ENCODE measurements at regions not wholly inside any gene's neighbourhood (a gene's known extent, or its start where the extent isn't known, plus 50 kb on each side); places are given as distances from the start of the nearest gene placed in this dataset.

- Histone ChIP-seq H2AFZ (ENCODE audit: control insufficient read depth, low read depth, low read length) (no peak overlapping the region), H3K9me3 (replicated peaks; ENCODE audit: control insufficient read depth, insufficient read depth, low read length) (no peaks in the 10 kb centered on the region), H3K27me3 (replicated peaks in 1 of 2; ENCODE audit: control insufficient read depth in 2 of 2, insufficient read depth in 2 of 2, low read length in 1 of 2) (no peaks in the 10 kb centered on the region), H3K9ac (ENCODE audit: control insufficient read depth, insufficient read depth, low read length) (no peak overlapping the region), H3K79me2 (ENCODE audit: control insufficient read depth, insufficient read depth, low read length) (no peaks in the 10 kb centered on the region), H4K20me1 (ENCODE audit: control insufficient read depth, insufficient read depth) (no peaks in the 10 kb centered on the region), H3K4me2 (ENCODE audit: control insufficient read depth, insufficient read depth) (no peak overlapping the region), H3K4me3 (no peak overlapping the region), H3K27ac (ENCODE audit: control insufficient read depth, insufficient read depth) (no peak overlapping the region), H3K4me1 (ENCODE audit: control insufficient read depth, insufficient read depth, low read length) (no peaks in the 10 kb centered on the region), H3K36me3 (ENCODE audit: control insufficient read depth in 2 of 2, insufficient read depth in 2 of 2, low read length in 1 of 2) (no peaks in the 10 kb centered on the region)
- RAD21 ChIA-PET (ENCODE audit: unreplicated experiment) = interaction anchor here (1.0 kb wide), 1 partner anchor 543 kb away, joined by 3 read pairs; no protein-coding TSS in a partner anchor
- ATAC-seq (no peak), DNase-seq (ENCODE audit: low read depth, low spot score) (no peak), FAIRE-seq (no peak)
- POLR2A ChIA-PET = no interaction called here
- BruUV-seq (replicated peaks) = no TSS peak
- WGBS (ENCODE audit: insufficient coverage, insufficient replicate concordance, low lambda C conversion rate, missing lambda C conversion rate) = 38% methylated on average over 6 of the region's 6 CpGs
- SMC1A ChIA-PET (ENCODE audit: uncharacterized antibody, unreplicated experiment) = interaction anchor here (1.0 to 4.2 kb wide), 5 partner anchors 8 to 543 kb away, joined by 3 to 16 read pairs (median 4); no protein-coding TSS in a partner anchor
- CTCF ChIA-PET = interaction anchor here (0.7 to 3.3 kb wide), 7 partner anchors 11 to 409 kb away, joined by 3 to 12 read pairs (median 3); no protein-coding TSS in a partner anchor
- in situ Hi-C loops (cut with MboI) (no loop called here), intact Hi-C loops (cut with micrococcal nuclease; ENCODE audit: unreplicated experiment) (no loop called here)
- TF ChIP-seq SMAD1 (IDR thresholded peaks at IDR 0.05; ENCODE audit: low read depth, partially characterized antibody) = no peak
- TF ChIP-seq GABPA (IDR thresholded peaks at IDR 0.05; ENCODE audit: low read depth) = no peak
- TF ChIP-seq NFYA (IDR thresholded peaks at IDR 0.05; ENCODE audit: borderline replicate concordance, low read depth, low read length) = no peak
- no peak for TF ChIP-seq NBN (IDR thresholded peaks at IDR 0.05)
- no peak for TF ChIP-seq TCF7 (IDR thresholded peaks at IDR 0.05; ENCODE audit: borderline replicate concordance)
- TF ChIP-seq WRNIP1 (IDR thresholded peaks at IDR 0.05; ENCODE audit: borderline replicate concordance, low read depth, low read length) = no peak
- TF ChIP-seq E4F1 (IDR thresholded peaks at IDR 0.05; ENCODE audit: borderline replicate concordance, partially characterized antibody) = no peak
- no peak for TF ChIP-seq PAX8 (IDR thresholded peaks at IDR 0.05)
- TF ChIP-seq ZBTB33 (IDR thresholded peaks at IDR 0.05) = no peak
- no peak for TF ChIP-seq BMI1 (IDR thresholded peaks at IDR 0.05; ENCODE audit: borderline replicate concordance)
- no peak for TF ChIP-seq IKZF1 (conservative IDR thresholded peaks at IDR 0.05)
- no peak for TF ChIP-seq FOXK2 (IDR thresholded peaks at IDR 0.05)
- no peak for TF ChIP-seq ZNF207 (IDR thresholded peaks at IDR 0.05; ENCODE audit: borderline replicate concordance)
- TF ChIP-seq CBX5 (IDR thresholded peaks at IDR 0.05; ENCODE audit: low read depth) = no peak
- TF ChIP-seq FOS (IDR thresholded peaks at IDR 0.05; ENCODE audit: borderline replicate concordance, extremely low read depth, insufficient read length) = no peak
- TF ChIP-seq TCF12 (IDR thresholded peaks at IDR 0.05; ENCODE audit: low read depth, low read length) = no peak
- no peak for TF ChIP-seq ATF7 (IDR thresholded peaks at IDR 0.05; ENCODE audit: low read depth)
These were observed 143.8 kb upstream of the DAAM1 start for GRCh38 chr14:59044707-59045106.

Data from GM12878 (cell line).